Activated B cell treated with CpG ODN at 0.5 μM for 24 hours (primary cell): ENCODE measurements at regions not wholly inside any gene's neighbourhood (a gene's known extent, or its start where the extent isn't known, plus 50 kb on each side); places are given as distances from the start of the nearest gene placed in this dataset.

ENCODE experiments used
- ATAC-seq: fragments of 200-7000 bp; cut with Tn5 transposase; one replicate; pipeline ENCODE4 v1.10.0; 2021; ENCODE audit warnings: low read depth, mild to moderate bottlenecking, moderate library complexity
- CTCF ChIA-PET: fragments of 350-600 bp; sonication (Branson Sonifier 250); formaldehyde crosslinking; loops from one replicate; lab custom pipeline; 2021; ENCODE audit warnings: antibody characterized with exemption; lab: Charles Lee
- POLR2A ChIA-PET: fragments of 350-600 bp; sonication (Branson Sonifier 250); formaldehyde crosslinking; loops from one replicate; lab custom pipeline; 2021; ENCODE audit warnings: antibody characterized with exemption; lab: Charles Lee
- DNase-seq: peaks from one replicate; pipeline ENCODE4 v3.0.0; 2022
- H3K27ac Mint-ChIP-seq: one replicate; pipeline ENCODE4 v1.8.0; 2020; ENCODE audit warnings: mixed read lengths
- H3K27me3 Mint-ChIP-seq: one replicate; pipeline ENCODE4 v1.8.0; 2021; ENCODE audit warnings: mixed read lengths
- H3K36me3 Mint-ChIP-seq: one replicate; pipeline ENCODE4 v1.8.0; 2021; ENCODE audit warnings: low read depth, mixed read lengths
- H3K4me1 Mint-ChIP-seq: one replicate; pipeline ENCODE4 v1.8.0; 2021; ENCODE audit warnings: mixed read lengths
- H3K4me3 Mint-ChIP-seq: one replicate; pipeline ENCODE4 v1.8.0; 2020; ENCODE audit warnings: mild to moderate bottlenecking, mixed read lengths
- H3K9me3 Mint-ChIP-seq: one replicate; pipeline ENCODE4 v1.8.0; 2020; ENCODE audit warnings: mixed read lengths
- intact Hi-C: fragments of 100-400 bp; cut with micrococcal nuclease; formaldehyde crosslinking; loops from one replicate; pipeline ENCODE4 v1.15.1; 2024
- TF ChIP-seq, protein P1 (sequence below): fragments of 200-600 bp; IDR thresholded peaks from one replicate; pipeline ENCODE4 v1.8.0; 2022; ENCODE audit warnings: antibody characterized with exemption, mild to moderate bottlenecking

DNA sequence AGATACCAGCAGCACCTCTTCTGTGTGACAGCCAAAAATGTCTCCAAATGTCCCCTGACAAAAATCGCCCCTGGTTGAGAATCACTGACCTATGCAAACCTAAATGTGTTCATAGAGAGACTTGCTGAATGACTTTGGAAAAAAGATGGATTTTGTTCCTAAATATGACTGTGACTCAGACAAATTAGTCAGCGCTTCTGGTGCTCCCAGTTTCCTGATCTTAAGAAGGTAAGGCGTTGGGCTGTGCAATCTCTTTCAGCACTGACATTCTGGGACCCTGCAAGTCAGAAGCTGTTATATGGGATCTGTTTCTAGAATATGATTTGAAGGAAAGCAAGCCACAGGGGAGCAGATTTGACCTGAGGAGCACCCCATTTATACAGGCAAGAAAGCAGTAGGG is 90.6 kb upstream of the PWP1 start:
- Mint-ChIP-seq H3K4me3 (no peak overlapping the region), H3K9me3 (peaks cover 3% of the 10 kb centered on the region), H3K27ac (no peak overlapping the region), H3K36me3 (no peaks in the 10 kb centered on the region), H3K4me1 (no peaks in the 10 kb centered on the region), H3K27me3 (no peaks in the 10 kb centered on the region)
- TF ChIP-seq, protein P1, sequence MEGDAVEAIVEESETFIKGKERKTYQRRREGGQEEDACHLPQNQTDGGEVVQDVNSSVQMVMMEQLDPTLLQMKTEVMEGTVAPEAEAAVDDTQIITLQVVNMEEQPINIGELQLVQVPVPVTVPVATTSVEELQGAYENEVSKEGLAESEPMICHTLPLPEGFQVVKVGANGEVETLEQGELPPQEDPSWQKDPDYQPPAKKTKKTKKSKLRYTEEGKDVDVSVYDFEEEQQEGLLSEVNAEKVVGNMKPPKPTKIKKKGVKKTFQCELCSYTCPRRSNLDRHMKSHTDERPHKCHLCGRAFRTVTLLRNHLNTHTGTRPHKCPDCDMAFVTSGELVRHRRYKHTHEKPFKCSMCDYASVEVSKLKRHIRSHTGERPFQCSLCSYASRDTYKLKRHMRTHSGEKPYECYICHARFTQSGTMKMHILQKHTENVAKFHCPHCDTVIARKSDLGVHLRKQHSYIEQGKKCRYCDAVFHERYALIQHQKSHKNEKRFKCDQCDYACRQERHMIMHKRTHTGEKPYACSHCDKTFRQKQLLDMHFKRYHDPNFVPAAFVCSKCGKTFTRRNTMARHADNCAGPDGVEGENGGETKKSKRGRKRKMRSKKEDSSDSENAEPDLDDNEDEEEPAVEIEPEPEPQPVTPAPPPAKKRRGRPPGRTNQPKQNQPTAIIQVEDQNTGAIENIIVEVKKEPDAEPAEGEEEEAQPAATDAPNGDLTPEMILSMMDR: no peak
- DNase-seq (no peak), ATAC-seq (no peak)
- intact Hi-C loops: no loop called here
- ChIA-PET CTCF (no interaction called here), POLR2A (no interaction called here)

DNA sequence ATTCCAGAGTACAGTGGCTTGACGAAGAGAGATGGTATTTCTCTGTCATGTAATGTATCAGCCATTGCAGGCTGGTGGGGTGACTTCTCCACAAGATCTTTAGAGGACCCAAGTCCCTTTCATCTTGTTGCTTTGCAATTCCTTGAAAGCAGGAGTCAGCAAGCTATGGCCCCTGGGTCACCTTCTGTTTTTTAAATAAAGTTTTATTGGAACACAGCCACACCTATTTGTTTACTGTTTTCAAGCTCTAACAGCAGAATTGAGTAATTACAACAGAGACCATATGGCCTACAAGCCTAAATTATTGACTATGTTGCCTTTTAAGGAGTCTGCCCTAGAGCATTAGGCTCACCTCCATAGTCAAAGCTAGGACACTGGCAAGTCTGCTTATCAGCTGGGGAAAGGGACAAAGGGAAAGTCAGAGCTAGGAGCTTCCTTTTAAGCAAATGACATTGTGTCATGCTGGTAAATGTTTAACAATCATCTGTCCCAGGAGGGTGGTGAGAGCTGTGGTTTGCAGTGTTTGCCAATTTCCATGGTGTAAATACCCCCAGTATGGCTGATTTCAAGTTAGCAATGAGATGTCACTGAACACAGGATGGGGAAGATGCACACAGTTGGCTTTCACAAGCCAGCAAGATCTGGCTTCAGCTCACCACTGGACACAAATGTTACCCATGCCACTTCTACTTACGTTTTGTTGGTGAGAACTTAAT is 87.7 kb upstream of the PWP1 start:
- Mint-ChIP-seq H3K27ac (no peak overlapping the region), H3K36me3 (no peaks in the 10 kb centered on the region), H3K4me3 (no peak overlapping the region), H3K27me3 (no peaks in the 10 kb centered on the region), H3K9me3 (peaks cover 3% of the 10 kb centered on the region), H3K4me1 (no peaks in the 10 kb centered on the region)
- no peak for ATAC-seq
- intact Hi-C loops: no loop called here
- CTCF ChIA-PET: interaction anchor here (1.0 to 2.5 kb wide), 2 partner anchors 8 to 10 kb away, joined by 3 to 10 read pairs; no protein-coding TSS in a partner anchor
- POLR2A ChIA-PET: no interaction called here
- TF ChIP-seq, protein P1: no peak
- DNase-seq: no peak

DNA sequence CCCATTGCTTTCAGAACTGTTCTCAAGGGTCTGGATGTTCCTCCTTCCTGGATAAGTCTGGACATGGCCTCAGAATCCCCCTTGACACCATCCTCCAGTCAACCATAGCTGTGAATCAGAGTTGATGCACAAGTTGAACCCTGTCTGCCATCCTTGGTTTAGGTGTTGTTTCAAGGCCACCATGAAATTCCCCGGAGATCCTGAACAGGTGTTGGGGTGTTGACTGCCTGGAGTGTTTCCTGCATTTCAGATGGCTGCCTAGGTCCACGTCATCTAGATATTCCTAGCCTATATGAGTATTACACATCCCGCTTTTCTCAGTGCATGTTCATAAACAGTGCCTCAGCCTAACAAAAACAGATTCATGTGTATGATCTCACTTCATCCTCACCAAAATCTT is 86.7 kb upstream of the PWP1 start:
- no peak overlapping the region for H3K27ac Mint-ChIP-seq
- no peak overlapping the region for H3K4me3 Mint-ChIP-seq
- ATAC-seq: no peak

DNA sequence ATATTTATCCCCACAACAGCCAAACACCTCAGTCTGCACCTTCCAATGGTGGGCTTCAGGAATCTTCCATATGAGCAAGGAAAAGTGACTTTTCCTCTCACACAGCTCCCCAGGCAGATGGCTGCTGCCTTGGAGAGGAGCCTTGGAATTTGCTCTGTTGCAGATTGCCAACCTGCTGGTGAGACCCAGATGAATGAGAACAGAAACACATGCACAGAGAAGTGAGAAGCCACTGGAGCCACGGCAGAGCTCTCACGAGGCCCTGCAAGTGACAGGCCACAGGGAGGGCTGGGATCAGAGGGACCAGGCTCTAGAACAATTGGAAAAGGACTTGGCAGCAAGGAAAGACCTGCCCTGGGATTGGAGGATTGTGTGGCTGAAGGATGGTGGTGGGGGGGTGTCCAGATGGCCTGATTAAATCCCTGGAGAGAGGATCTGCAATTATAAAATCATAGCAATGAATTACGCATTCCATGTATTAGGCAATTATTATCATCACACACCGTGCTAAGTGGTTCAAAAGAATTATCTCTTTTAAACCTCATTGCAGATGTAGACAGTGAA is 84.9 kb upstream of the PWP1 start:
- no peaks in the 10 kb centered on the region for H3K36me3 Mint-ChIP-seq
- no peaks in the 10 kb centered on the region for H3K9me3 Mint-ChIP-seq
- no peaks in the 10 kb centered on the region for H3K27me3 Mint-ChIP-seq
- TF ChIP-seq, protein P1: no peak
- CTCF ChIA-PET: interaction anchor here (1.3 to 1.7 kb wide), 2 partner anchors 11 to 470 kb away, joined by 4 to 5 read pairs; no protein-coding TSS in a partner anchor
- DNase-seq (no peak), ATAC-seq (no peak)
- intact Hi-C loops: no loop called here
- H3K4me3 Mint-ChIP-seq: no peak overlapping the region
- no peaks in the 10 kb centered on the region for H3K4me1 Mint-ChIP-seq
- no peak overlapping the region for H3K27ac Mint-ChIP-seq
- POLR2A ChIA-PET: no interaction called here

More for the DNA sequence above, 86.7 kb upstream of the PWP1 start:
- no peaks in the 10 kb centered on the region for H3K27me3 Mint-ChIP-seq
- CTCF ChIA-PET: interaction anchor here (2.5 kb wide), 1 partner anchor 9 kb away, joined by 10 read pairs; no protein-coding TSS in a partner anchor
- no peaks in the 10 kb centered on the region for H3K36me3 Mint-ChIP-seq
- TF ChIP-seq, protein P1: no peak
- POLR2A ChIA-PET: no interaction called here
- H3K9me3 Mint-ChIP-seq: no peaks in the 10 kb centered on the region
- DNase-seq: no peak
- intact Hi-C loops: no loop called here
- H3K4me1 Mint-ChIP-seq: no peaks in the 10 kb centered on the region

DNA sequence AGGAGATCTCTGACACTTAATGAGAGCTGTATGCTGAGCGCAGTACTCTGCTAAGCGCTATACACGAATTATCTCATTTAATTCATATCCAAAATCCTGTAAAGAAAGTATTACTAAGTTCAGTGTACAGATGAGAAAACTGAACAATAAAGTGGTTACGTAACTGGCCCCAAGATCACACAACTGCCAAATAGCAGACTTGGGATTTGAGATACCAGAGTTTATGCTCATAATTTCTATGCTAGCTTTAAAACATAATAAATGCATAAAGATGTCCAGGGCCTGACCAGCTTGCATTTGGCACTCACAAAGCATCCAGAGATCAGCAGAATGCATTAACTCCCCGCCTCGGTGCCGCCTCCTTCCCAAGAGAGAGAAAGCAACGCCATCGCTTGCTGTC is 83.2 kb upstream of the PWP1 start:
- no peaks in the 10 kb centered on the region for H3K27me3 Mint-ChIP-seq
- H3K36me3 Mint-ChIP-seq: no peaks in the 10 kb centered on the region
- ATAC-seq (no peak), DNase-seq (no peak)
- H3K27ac Mint-ChIP-seq: no peak overlapping the region
- no peaks in the 10 kb centered on the region for H3K9me3 Mint-ChIP-seq
- no peak overlapping the region for H3K4me3 Mint-ChIP-seq
- no peaks in the 10 kb centered on the region for H3K4me1 Mint-ChIP-seq
- POLR2A ChIA-PET: no interaction called here
- CTCF ChIA-PET: interaction anchor here (1.7 kb wide), 1 partner anchor 471 kb away, joined by 5 read pairs; no protein-coding TSS in a partner anchor
- TF ChIP-seq, protein P1: no peak
- intact Hi-C loops: no loop called here
